CD4-positive, alpha-beta T cell treated with Interleukin-6 at 100 ng/mL for 8 hours (primary cell): ENCODE measurements at regions not wholly inside any gene's neighbourhood (a gene's known extent, or its start where the extent isn't known, plus 50 kb on each side); places are given as distances from the start of the nearest gene placed in this dataset.
"Not testable (repeated sequence)": the region's sequence is repeated elsewhere in the genome, so short reads cannot be mapped to it uniquely, and the experiment has no call there.

Experiments used
- DNase-seq: peaks from one replicate; pipeline ENCODE4 v3.0.0-alpha.2; 2020; ENCODE audit warnings: mixed read lengths, low spot score

DNA sequence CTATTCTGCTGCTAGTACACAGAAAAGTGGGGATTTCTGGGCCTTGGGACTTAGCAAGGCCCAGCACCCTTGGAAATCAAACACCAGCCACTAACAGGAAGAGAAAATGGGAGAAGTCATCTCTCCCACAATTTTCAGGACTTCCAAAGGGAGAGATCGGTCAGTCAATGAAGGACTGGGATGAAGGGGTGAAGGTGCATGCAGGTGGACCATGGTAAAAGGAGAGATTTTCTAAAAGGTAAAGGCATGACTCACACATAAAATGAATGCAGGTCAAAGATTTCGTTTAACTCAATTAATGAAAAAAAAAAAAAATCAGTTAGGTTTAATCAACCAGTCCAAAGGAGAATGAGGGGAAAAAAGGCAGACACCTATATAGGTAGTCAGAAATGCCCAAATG lies 176.4 kb upstream of the PROK2 start:
- DNase-seq: no peak

DNA sequence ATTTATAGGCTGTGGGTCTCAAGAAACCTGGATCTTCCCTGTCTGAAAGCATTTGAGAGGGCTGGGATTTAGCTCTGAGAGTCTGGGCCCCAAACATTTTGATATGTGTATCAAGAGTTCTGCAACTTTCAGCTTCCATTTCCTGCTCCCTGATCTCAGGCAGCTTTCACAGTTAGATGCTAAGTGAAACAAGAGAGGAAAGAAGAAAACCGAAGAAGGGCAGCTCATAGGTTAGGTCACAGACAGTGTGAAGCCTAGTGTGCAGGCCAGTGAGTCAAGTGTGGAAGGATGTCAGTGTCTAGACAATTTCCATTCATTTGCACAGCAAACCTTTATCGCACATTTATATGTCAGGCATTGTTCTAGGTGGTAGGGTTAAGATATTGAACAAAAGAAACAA lies 173.6 kb upstream of the PROK2 start:
- no peak for DNase-seq

GRCh38 chr3:71956716-71957115 lies 171.8 kb upstream of the PROK2 start:
- no peak for DNase-seq

- no peak for DNase-seq
Observed at GRCh38 chr3:71956069-71956340, 171.1 kb upstream of the PROK2 start.

DNA sequence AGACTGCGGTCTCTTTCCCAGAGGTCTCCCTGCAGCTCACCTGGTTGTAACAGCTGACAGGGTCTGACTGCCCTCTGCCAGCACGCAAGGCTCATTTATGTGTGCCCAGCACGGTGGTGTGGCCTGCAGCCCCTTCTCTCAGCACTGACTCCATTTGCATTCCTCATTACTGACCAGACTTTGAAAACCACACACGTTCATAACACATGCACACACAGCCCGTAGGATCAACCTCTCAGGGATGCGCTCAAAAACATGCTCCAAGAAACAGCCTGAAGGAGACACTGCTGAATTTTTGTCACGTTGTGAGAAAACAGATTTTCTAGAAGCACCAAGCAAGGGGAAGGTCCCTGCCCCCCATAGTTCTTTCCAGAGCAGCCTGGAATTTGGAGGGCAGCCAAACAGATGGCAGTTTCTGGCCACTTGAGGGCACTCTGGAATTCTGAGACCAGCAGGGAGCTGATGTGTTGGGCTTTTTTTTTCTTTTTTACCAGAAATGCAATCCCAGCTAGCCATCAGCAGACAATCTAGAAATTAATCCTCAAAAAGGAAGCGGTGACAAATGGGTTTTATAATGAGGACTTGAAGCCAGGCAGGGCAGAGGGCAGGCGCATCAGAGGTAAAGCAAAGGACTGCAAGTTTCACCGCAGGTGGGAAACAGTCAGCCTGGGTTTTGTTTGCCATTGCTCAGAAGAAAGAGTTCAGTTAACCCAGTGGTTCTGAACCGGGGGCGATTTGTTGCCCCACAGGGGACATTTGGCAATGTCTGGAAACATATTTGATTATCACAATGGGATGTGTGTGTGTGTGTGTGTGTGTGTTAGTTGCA lies 170.5 kb upstream of the PROK2 start:
- no peak for DNase-seq

DNA sequence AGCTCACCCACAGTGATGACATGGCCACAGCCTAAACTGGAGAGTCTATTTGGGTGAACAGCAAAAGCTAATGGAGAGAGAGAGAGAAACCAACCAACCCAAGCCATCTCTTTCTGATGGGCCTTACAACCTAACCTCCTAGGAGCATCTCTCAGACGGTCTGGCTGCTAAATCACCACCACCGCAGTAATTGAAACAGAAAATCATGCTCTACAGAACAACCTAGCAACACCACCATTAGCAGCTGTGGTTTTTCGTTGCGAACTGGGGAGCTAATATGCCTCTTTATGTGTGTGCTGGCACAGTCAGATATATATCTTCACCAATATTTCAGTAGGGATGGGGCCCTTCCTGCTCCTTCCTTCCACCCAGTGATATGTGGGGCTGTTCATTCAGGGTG lies 166.9 kb upstream of the PROK2 start:
- DNase-seq: no peak

- DNase-seq: no peak
Observed at GRCh38 chr3:71951361-71951760, 166.4 kb upstream of the PROK2 start.

DNA sequence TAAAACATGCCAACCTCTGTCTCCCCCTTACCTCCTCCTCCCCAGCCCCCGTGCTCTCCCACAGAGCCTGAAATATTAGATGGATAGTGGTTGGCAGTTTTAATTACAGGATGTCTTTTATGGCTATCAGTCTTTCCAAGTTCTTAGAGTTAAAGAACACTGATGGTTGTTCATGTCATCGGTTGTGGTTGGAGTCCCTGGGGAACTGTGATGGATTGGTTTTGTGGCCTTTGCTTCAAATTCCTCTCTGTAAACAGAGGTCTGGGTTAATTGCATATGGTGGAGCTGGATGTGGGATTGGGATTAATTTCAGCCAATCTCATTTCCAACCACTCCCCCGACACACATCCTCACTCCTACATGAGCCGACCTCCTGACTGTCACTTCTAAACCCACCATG lies 164.5 kb upstream of the PROK2 start:
- no peak for DNase-seq

DNA sequence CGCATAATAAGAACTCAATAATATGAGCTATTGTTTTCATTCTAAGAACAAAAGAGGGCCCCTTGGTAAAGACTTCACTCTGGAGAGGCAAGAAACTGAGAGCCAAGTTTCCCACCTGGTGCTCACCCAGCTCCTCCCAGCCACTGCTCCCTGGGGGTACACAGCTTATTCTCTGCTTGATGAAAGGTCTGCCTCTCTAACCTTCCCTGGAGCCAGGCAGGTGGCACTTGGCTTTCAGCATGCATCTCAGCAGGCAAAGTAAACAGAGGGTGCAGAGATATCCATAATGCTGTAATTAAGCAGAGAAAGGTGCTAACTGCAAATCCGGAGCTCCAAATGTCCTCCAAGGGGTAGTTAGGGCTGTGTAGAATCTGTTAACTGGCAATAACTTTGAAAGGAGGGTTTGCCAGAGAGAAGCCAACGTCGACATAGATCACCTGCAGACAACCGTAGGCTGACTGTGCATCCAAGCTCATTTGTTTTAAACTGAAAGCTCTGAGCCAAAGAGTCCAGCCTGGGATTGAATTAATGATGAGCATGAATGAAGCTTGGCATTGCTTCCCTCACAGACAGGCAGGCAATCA lies 159.6 kb upstream of the PROK2 start:
- no peak for DNase-seq

- DNase-seq: no peak
Observed at GRCh38 chr3:71942432-71943187, 157.7 kb upstream of the PROK2 start.

DNA sequence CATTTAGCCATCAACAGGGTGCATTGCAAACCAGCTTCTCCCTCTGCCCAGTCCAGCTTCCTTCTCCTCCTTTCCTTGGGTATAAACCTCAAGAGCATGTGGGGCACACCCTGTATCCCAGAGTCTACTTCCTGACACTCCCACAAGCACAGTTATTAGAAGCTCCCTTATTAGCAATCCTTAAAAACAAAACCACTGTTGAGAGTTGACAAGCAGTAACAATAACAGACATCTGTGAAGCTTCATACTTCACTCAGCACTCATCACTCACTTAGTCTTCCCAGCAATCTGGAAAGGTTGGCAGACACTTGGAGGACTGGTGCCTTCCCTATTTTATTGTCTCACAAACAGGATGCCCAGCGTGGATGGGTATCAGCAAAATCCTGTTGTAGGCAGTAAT lies 155.5 kb upstream of the PROK2 start:
- DNase-seq: no peak

- not testable (repeated sequence) for DNase-seq
Observed at GRCh38 chr3:71938081-71938480, 153.1 kb upstream of the PROK2 start.

DNA sequence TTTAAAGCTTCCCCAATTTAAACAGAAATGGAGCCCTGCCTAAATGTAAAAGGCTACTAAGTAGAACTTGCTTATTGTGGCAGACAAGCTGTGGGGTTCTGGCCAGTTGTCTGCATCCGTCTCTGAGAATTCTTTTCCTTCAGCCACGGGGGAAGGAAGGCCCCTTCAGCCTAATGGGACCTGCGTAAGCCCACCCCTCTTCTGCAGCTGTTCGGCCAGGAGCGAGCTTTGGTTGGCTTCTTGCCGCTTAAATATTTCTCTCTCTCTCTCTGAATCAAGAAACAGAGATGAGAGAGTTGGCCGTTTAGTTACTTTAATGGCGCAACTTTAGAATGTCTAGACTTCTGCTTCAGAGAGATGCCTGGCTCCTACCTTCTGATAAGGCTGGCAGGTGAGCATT lies 151.7 kb upstream of the PROK2 start:
- no peak for DNase-seq

DNA sequence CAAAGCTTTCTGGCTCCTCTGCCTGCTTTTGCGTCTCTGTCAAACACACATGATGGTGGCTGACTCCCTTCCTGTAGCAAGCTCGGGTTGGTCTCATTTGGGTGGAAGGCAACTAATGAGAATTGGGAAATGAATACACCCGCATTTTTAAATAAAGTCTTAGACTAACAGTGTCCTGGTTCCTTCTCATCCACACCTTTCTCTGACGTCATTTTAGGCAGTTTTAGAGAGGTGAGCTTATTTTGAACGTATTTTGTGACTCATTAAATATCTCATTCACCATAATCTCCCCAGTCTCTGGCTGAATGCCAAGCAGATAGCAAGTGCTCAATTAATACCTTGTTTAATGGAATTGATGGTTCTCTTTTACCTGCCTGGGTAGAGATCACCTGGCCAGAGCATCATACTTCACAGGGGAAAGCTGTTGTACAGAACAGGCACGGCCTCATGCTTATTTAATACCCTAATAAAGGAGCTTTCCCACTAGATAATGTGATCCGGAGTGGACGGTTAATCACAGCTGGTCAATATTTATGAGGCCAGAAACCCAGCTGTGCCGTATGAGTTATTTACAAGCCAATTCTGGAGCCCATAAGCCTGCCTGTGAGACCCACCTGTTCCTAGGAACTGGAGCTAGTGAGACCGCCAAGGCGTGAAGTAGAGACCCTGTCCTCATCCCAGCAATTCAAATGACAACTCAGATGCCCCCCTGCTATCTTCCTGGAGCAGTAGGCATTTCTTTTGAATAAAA lies 149.7 kb upstream of the PROK2 start:
- no peak for DNase-seq

DNA sequence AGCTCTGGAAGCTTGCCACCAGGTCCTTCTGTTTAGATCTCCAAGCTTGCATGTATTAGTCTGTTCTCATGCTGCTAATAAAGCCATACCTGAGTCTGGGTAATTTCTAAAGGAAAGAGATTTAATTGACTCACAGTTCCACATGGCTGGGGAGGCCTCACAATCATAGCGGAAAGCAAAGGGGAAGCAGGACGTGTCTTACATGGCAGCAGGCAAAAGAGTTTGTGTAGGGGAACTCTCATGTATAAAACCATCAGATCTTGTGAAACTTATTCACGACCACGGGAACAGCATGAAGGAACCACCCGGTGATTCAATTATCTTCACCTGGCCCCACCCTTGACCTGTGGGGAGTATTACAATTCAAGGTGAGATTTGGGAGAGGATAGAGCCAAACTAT lies 147.0 kb upstream of the PROK2 start:
- DNase-seq: no peak

DNA sequence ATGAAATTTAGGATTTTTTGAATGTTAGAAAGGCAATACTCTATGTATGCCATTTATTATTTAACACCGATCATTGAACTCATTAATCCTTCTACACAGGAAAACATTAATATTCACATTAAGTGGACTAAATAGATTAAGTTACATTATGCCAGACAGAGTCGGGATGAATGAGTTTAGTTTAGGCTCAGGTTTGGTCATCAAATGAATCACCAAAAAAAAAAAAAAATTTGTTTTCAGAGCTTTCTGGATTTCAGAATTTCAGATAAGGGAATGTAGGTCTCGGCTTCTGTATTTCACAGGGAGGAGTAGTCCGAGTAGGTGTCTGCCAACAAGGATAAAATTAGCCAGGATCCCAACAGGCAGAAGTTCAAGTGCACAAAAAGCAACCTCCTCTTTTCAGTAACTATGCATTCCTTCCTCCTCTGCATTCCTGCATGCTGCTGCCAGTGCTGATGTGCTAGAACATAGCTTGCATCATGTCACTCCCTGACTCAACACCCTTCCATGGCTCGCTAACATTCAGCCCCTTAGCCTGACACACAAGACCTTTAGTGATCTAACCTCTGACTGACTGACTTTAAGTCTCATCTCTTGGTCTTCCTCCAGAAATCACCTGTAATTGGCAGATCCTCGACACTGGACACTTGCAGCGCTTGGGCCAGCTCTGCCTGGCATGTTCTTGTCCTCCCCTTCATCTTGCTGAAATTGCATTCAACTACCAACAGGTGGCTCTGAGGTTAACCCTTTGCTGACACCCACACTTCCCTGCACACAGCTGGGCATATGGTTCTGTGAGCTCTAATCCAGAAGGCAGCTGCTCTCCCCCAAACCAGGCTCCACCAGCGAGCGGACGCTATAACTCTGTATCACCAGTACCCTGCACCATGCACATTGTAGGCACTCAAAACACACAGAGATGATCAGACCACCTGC lies 145.4 kb upstream of the PROK2 start:
- DNase-seq: no peak

- no peak for DNase-seq
Observed at GRCh38 chr3:71928212-71928611, 143.3 kb upstream of the PROK2 start.

DNA sequence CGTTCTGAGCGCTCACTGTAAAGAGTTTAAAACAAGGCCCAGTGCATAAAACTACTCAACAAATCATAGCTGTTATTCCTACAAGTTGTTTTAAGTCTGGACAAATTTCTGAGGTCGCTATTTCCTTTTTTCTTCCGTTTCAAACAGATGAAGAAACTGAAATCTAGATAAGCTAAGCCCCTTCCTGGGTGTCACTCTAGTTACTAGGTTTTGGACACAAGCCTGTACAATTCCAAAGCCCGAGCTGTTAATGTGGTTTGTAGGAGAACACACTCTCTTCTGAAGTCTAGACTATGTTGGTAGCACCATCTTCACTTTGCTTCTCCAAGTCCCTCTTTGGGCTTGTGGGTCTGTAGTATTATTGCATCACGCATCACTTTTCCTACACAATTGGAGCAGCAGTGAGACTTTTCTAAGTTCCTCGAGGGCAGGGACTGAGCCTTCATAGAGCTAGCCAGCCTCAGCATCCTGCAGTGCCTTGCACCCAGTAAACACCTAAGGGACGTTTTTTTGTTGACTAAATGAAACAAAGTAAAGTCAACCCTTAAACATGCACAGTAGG lies 142.6 kb upstream of the PROK2 start:
- DNase-seq: no peak

DNA sequence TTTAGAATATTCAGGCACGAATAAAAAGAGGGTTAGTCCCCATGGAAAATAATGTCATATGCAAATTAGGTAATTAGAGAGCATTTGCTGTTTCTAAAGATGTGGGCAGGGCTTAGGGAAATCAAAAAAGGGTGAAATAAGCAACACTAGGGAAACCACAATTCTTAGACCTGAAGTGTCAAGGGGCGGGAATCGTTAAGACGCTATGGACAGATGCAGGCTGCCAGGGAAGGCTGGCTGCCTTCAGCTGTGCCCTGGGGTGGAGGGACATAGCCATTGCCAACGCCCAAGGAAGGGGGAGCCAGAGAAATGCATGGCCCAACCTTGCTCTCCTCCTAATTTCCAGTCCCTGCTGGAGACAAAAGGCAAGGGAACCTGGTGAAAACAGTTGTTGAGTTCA lies 141.7 kb upstream of the PROK2 start:
- no peak for DNase-seq

DNA sequence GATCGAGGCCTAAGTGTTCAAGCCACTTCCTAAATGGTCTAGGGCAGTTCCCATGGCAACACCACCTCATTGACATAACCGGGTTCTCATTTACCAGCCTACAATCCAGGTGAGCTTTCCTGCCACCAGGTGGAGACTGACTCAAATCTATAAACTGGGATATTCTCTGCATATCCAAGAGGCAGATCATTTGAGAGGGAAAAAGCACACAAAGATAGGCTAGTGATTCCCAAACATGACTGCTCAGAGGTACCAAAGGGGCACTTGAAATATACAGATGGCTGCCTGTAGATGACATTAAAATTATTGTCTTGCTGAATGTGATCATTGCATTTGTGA lies 141.3 kb upstream of the PROK2 start:
- no peak for DNase-seq

GRCh38 chr3:71925511-71926261 lies 140.7 kb upstream of the PROK2 start:
- DNase-seq: not testable (repeated sequence)
